NCI-H2029 treated with DMSO at 0.1 percent for 48 hours (cell line): ENCODE measurements at regions not wholly inside any gene's neighbourhood (a gene's known extent, or its start where the extent isn't known, plus 50 kb on each side); places are given as distances from the start of the nearest gene placed in this dataset.
A peak's percentile ranks its signal among the peaks of the same experiment; 100 is the strongest.

Experiments
- DNase-seq: peaks from one replicate; lab custom pipeline; 2025; lab: John Stamatoyannopoulos, UW

- DNase-seq, result no peak
Observed at GRCh38 chr14:34214961-34215360, 247.1 kb downstream of the SPTSSA start.

DNA sequence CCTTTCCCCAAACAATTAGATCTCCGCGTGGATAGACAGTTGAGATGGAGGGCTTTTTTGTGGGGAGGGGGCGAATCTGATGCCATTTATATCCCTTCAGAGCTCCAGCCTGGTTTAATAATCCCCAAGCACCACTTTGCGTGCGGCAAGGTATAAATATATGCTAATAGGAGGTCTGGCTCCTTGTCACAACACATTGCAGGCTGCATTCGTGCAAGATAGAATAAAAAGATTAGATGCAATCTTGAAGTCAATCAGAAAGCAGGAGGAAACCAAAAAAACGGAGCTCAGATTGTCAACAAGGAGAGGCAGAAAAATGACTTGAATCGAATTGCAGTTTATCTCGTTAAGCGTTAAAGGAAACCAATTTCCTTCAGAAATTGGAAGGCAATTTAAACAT is 248.7 kb downstream of the SPTSSA start:
- no peak for DNase-seq

DNA sequence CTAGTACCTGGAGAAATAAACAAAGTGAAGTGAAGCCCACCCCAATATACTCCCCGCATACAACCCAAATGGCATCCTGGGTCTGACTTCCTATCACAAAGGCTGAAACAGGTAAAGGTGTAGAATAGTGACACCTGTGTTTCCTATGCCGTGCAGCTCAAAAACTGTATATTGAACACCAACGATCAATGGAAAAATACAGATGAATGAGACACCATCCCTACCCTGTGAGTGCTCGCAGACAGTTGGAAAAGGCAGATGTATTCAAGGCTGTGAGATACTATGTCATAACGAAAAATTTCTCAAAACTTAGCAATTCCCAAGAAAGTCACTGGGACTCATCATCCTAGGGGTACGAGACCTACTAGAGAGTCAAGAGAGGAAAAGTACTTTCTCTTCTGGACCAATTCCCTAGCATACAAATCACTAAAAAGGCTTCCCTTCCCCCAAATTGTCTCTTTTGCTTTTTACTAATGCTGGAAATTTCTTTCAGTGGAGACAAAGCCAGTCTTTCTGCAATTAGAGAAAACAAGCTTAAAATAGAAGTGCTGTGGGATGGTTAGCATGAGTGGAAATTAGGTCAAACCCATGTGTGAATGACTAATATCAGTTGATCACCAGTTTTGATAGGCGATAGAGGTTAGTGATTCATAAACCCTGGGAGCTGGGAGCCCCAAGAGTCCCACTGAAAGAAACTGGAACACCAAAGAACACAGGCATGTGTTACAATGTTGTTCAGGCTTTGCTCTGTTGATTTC is 249.7 kb downstream of the SPTSSA start:
- DNase-seq, result no peak

GRCh38 chr14:34211732-34212131 is 250.3 kb downstream of the SPTSSA start:
- no peak for DNase-seq

- no peak for DNase-seq
Observed at GRCh38 chr14:34208532-34208931, 253.5 kb downstream of the SPTSSA start.

- no peak for DNase-seq
Observed at GRCh38 chr14:34205799-34206198, 254.9 kb upstream of the EGLN3 start.

DNA sequence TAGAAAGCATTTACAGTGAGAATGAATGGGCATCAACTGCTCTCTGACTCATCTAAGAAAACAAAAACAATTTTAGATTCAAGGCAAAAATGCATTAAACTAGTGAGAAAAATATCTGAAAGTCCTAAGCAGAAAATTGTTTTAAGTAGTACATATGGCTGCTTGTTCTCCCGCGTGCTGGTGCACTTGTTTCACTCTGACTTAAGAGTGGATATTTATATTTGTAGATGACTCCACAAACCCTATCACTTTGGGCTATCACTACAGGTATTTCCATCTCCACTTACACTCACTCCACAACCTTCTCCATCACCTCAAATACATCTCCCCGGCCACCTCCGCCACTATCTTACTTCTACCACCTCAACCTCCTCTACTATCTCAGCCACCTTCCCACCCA is 253.9 kb upstream of the EGLN3 start:
- DNase-seq, result no peak

- DNase-seq, result no peak
Observed at GRCh38 chr14:34203251-34203722, 252.4 kb upstream of the EGLN3 start.

DNA sequence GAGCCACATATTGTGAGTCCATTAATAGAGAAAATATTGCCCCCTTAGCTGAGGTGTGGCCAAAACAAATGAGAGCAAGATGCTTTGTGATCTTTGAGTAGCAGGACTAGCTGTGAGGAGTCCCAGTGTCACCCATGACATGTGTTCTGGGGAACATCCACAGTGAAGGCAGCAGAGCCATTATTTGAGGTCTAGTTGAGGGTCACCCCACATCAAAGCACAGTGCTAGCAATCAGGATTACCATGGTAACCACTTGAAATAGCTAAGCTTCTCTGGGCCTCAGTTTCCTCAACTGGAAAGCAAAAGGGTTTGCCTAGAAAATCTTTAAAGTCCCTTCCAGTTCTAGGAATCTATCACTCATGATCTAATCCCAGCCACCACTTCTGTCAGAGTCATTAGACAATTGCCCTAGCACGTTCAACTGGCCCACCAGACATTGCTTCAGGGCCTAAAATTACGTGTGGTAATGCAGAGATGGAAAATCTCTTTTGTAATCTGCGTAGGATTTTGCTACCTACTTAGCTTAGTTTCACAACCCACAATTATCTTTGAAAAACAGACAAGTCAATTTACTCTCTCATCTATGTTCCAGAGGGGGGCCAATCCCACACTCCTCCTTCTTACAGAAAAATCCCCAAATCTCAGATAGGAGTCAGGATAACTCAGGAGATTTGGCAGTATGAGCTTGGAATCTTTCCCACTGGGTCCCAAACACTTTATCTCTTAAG is 251.2 kb upstream of the EGLN3 start:
- DNase-seq, result no peak

DNA sequence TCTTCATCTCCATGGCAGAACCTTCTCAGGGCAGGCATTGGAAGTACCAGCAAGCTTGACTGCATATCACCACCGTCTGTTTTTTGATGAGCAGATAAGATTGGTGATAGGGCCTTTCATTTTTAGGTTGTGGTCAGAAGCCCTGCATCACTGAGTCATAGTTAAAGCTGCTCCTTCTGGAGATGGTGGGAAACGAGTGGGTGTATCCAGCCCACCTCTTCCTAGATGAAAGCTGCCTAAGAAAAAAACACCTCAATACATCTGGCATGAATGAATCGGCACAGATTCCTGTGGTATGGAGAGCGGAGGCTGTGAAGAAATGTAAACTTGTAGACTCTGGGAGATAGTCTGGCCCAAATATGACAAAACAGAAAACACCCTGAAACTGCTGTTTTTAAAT is 248.7 kb upstream of the EGLN3 start:
- DNase-seq, result no peak

DNA sequence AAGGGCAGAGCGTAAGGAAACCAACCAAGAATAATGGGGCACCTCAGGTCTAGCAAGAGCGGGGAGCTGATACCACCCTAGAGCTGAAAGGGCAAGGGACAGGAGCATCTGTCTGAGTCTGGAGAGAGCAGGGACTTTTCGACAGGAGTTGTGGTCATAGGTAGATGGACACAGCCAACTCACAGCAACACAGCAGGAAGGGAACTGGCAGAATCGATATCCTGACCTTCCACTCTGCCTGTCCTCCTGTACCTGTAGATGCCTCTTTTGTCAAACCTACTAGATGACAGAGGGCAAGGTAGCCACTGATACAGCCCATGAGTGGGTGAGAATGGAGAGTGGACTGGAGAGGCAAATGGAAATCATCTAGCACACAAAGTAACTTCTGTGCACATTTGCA is 247.2 kb upstream of the EGLN3 start:
- no peak for DNase-seq

DNA sequence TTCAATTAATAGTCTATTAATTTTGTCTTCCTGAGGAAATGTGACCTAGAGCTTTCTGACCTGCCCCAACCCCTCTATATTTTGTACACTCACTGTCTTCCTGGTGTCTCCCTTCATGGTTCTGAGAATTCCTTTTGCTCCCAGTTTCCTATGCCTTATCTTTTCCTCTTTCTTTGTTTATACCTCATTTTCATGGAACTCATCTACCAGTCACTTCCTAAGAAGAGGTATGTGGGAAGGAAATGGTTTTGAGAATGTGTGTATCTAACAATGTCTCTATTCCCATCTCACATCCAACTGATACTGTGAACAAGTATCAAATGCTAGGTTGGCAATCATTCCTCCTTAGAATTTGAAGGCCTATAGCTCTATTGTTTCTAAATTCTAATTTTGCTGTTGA is 245.1 kb upstream of the EGLN3 start:
- no peak for DNase-seq

DNA sequence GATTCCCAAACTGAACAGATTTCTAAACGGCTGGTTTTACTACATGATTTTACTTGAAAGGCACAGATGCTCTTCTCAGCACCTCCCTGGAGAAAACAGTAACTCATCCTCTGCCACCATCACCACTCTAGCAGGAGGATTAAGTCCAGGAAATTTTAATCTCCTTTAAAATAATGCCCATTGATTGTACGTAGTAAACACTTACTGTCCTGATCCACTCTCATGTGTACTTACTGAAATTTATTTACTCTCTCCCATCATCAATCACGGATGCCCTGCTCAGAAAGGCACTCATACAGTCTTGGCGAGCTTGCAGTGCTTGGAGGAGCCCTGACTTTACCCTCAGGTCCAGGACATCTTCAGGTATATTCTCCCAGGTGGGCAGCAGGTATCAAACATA is 239.8 kb upstream of the EGLN3 start:
- no peak for DNase-seq

DNA sequence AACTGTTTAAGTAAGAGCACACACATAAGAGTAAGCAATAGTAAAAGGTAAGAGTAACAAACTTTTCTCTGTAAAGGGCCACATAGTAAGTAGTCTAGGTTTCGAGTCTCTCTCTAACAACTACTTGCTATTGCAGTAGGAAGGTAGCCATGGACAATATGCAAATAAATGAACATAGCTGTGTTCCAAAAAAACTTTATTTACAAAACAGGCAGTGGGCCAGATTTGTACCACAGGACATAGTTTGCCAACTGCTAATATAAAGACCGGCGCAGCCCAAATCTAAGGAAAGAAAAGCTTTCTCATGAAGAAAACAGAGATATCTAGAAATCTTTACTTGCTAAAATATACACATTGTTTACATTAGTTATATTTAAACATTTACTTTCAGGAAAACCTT is 239.0 kb upstream of the EGLN3 start:
- DNase-seq, result no peak

- no peak for DNase-seq
Observed at GRCh38 chr14:34187519-34188044, 236.7 kb upstream of the EGLN3 start.

- DNase-seq, result no peak
Observed at GRCh38 chr14:34187061-34187460, 236.2 kb upstream of the EGLN3 start.

GRCh38 chr14:34184126-34184525 is 233.3 kb upstream of the EGLN3 start:
- no peak for DNase-seq

DNA sequence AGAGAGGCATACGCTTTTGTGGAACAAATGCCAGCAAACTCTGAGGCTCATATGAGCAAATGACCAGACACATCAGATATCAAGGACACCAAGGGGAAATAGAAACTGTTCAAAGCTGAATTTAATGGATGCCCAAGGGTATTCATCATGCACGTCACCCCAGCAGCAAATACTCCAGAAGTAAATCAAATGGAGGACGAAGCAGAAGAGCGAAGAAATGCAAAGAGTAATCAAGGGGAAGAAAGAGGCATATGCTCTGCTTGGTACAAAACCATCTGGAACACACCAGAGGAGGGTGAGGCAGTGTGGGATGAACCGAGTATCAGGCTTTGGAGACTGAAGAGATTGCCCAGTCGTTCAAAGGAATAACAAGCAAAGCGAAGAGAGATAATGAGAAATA is 232.6 kb upstream of the EGLN3 start:
- no peak for DNase-seq

- DNase-seq, result peak; percentile 100
Observed at GRCh38 chr14:34181338-34181737, 230.5 kb upstream of the EGLN3 start.

GRCh38 chr14:34180869-34181268 is 230.0 kb upstream of the EGLN3 start:
- peak; percentile 100 for DNase-seq

GRCh38 chr14:34180434-34180833 is 229.6 kb upstream of the EGLN3 start:
- peak; percentile 99 for DNase-seq

- peak; percentile 100 for DNase-seq
Observed at GRCh38 chr14:34179727-34180126, 228.9 kb upstream of the EGLN3 start.

- peak; percentile 74 for DNase-seq
Observed at GRCh38 chr14:34177466-34177865, 226.6 kb upstream of the EGLN3 start.
